Muscle of leg (tissue), 3 donors: ENCODE measurements at regions not wholly inside any gene's neighbourhood (a gene's known extent, or its start where the extent isn't known, plus 50 kb on each side); places are given as distances from the start of the nearest gene placed in this dataset.

ENCODE experiments used
- DNase-seq: peaks from one replicate; pipeline ENCODE4 v3.0.0; 2013
- H3K27ac ChIP-seq: one replicate; pipeline ENCODE4 v1.5.1; 2013; ENCODE audit warnings: mild to moderate bottlenecking, low read length, control low read depth
- H3K27me3 ChIP-seq: one replicate; pipeline ENCODE4 v1.6.1; 2013; ENCODE audit warnings: low read length; ENCODE audit not compliant: control insufficient read depth, insufficient read depth
- H3K36me3 ChIP-seq: one replicate; pipeline ENCODE4 v1.6.1; 2013; ENCODE audit warnings: low read length; ENCODE audit not compliant: control insufficient read depth, insufficient read depth
- H3K4me1 ChIP-seq: one replicate; pipeline ENCODE4 v1.6.1; 2013; ENCODE audit warnings: low read length; ENCODE audit not compliant: control insufficient read depth, insufficient read depth
- H3K4me3 ChIP-seq: one replicate; pipeline ENCODE4 v1.5.1; 2013; ENCODE audit warnings: low read length, control low read depth
- H3K9me3 ChIP-seq: replicated peaks from 2 replicates; pipeline ENCODE4 v1.6.1; 2013; ENCODE audit warnings: low read depth, low read length; ENCODE audit not compliant: control insufficient read depth
- WGBS: methylation state at CpG from one replicate; pipeline ENCODE4 v1.1.5; 2013; ENCODE audit warnings: missing lambda C conversion rate; ENCODE audit not compliant: insufficient coverage; 5-methylcytosine and 5-hydroxymethylcytosine counted together

GRCh38 chr10:29021591-29021990, 267.3 kb upstream of the LYZL1 start:
- no peaks in the 10 kb centered on the region for H3K36me3 ChIP-seq
- H3K4me1 ChIP-seq, result peaks cover 3% of the 10 kb centered on the region
- no peaks in the 10 kb centered on the region for H3K9me3 ChIP-seq
- H3K27me3 ChIP-seq, result no peaks in the 10 kb centered on the region
- DNase-seq, result no peak
- no peak overlapping the region for H3K4me3 ChIP-seq
- H3K27ac ChIP-seq, result no peak overlapping the region
- WGBS, result no CpG with 5 or more reads among the region's 3 CpGs

GRCh38 chr10:29022513-29022912, 266.4 kb upstream of the LYZL1 start:
- DNase-seq, result no peak
- Histone ChIP-seq H3K27ac (no peak overlapping the region), H3K4me1 (peaks cover 3% of the 10 kb centered on the region), H3K36me3 (no peaks in the 10 kb centered on the region), H3K27me3 (no peaks in the 10 kb centered on the region), H3K4me3 (no peak overlapping the region), H3K9me3 (no peaks in the 10 kb centered on the region)
- 80% methylated on average over 7 of the region's 9 CpGs for WGBS

- Histone ChIP-seq H3K4me3 (no peak overlapping the region), H3K4me1 (peaks cover 3% of the 10 kb centered on the region), H3K27ac (no peak overlapping the region), H3K36me3 (no peaks in the 10 kb centered on the region), H3K27me3 (no peaks in the 10 kb centered on the region), H3K9me3 (no peaks in the 10 kb centered on the region)
- no peak for DNase-seq
- 75% methylated on average over 2 of the region's 5 CpGs for WGBS
These were observed 265.2 kb upstream of the LYZL1 start for GRCh38 chr10:29023678-29024077.

GRCh38 chr10:29026065-29026797, 262.6 kb upstream of the LYZL1 start:
- no peak for DNase-seq
- H3K27me3 ChIP-seq, result no peaks in the 10 kb centered on the region
- peaks cover 3% of the 10 kb centered on the region for H3K4me1 ChIP-seq
- H3K9me3 ChIP-seq, result no peaks in the 10 kb centered on the region
- H3K27ac ChIP-seq, result no peak overlapping the region
- no peaks in the 10 kb centered on the region for H3K36me3 ChIP-seq
- H3K4me3 ChIP-seq, result no peak overlapping the region
- WGBS, result 83% methylated on average over 9 of the region's 10 CpGs

- Histone ChIP-seq H3K36me3 (no peaks in the 10 kb centered on the region), H3K27ac (no peak overlapping the region), H3K9me3 (no peaks in the 10 kb centered on the region), H3K4me3 (no peak overlapping the region), H3K4me1 (peaks cover 3% of the 10 kb centered on the region), H3K27me3 (no peaks in the 10 kb centered on the region)
- DNase-seq, result peak; percentile 49
- WGBS, result 42% methylated on average over 2 of the region's 5 CpGs
These were observed 261.9 kb upstream of the LYZL1 start for GRCh38 chr10:29026802-29027580.

- Histone ChIP-seq H3K27me3 (no peaks in the 10 kb centered on the region), H3K36me3 (no peaks in the 10 kb centered on the region), H3K4me1 (no peaks in the 10 kb centered on the region), H3K4me3 (no peak overlapping the region), H3K9me3 (no peaks in the 10 kb centered on the region), H3K27ac (no peak overlapping the region)
- 0% methylated on average over 1 of the region's 3 CpGs for WGBS
- DNase-seq, result no peak
These were observed 260.4 kb upstream of the LYZL1 start for GRCh38 chr10:29028486-29028885.

GRCh38 chr10:29030900-29031299, 258.0 kb upstream of the LYZL1 start:
- Histone ChIP-seq H3K27me3 (no peaks in the 10 kb centered on the region), H3K4me1 (no peaks in the 10 kb centered on the region), H3K27ac (no peak overlapping the region), H3K9me3 (no peaks in the 10 kb centered on the region), H3K4me3 (no peak overlapping the region), H3K36me3 (no peaks in the 10 kb centered on the region)
- peak; percentile 79 for DNase-seq

- Histone ChIP-seq H3K4me3 (no peak overlapping the region), H3K36me3 (no peaks in the 10 kb centered on the region), H3K9me3 (no peaks in the 10 kb centered on the region), H3K4me1 (no peaks in the 10 kb centered on the region), H3K27me3 (no peaks in the 10 kb centered on the region), H3K27ac (no peak overlapping the region)
- DNase-seq, result no peak
- no CpG with 5 or more reads among the region's 3 CpGs for WGBS
These were observed 256.7 kb upstream of the LYZL1 start for GRCh38 chr10:29032169-29032568.

- no peaks in the 10 kb centered on the region for H3K36me3 ChIP-seq
- H3K4me3 ChIP-seq, result no peak overlapping the region
- WGBS, result 69% methylated on average over 2 of the region's 6 CpGs
- H3K4me1 ChIP-seq, result no peaks in the 10 kb centered on the region
- no peaks in the 10 kb centered on the region for H3K9me3 ChIP-seq
- no peaks in the 10 kb centered on the region for H3K27me3 ChIP-seq
- DNase-seq, result no peak
- no peak overlapping the region for H3K27ac ChIP-seq
These were observed 255.4 kb upstream of the LYZL1 start for GRCh38 chr10:29033311-29033940.

- H3K27me3 ChIP-seq, result no peaks in the 10 kb centered on the region
- no peaks in the 10 kb centered on the region for H3K4me1 ChIP-seq
- DNase-seq, result no peak
- no peaks in the 10 kb centered on the region for H3K36me3 ChIP-seq
- H3K27ac ChIP-seq, result no peak overlapping the region
- 92% methylated on average over 1 of the region's 5 CpGs for WGBS
- H3K9me3 ChIP-seq, result no peaks in the 10 kb centered on the region
- H3K4me3 ChIP-seq, result no peak overlapping the region
These were observed 254.3 kb upstream of the LYZL1 start for GRCh38 chr10:29034592-29034991.
